ENCODE measurements at regions not wholly inside any gene's neighbourhood (a gene's known extent, or its start where the extent isn't known, plus 50 kb on each side); places are given as distances from the start of the nearest gene placed in this dataset.

DNA sequence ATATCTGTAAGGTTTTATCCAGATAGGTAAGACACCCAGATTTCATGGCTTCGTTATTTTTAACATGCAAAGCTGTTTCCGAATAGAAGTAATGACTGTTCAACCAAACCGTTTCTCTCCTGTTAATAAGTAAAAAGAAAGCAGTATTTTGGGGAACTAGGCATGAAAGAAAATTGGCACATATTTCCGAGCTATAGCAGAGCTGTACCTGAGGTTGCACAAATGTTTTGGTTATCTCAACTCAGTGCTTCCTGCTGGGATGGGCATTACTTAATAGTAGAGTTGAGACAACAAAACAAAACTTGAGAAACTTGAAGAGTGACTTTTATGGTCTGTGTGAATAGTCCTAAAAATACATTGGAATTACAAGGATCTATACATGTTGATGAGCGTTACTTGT is 564.3 kb upstream of the SORCS1 start:
- no peak for TF ChIP-seq ARNT (IDR thresholded peaks at IDR 0.05)
- no peak for TF ChIP-seq SP1 (IDR thresholded peaks at IDR 0.05)
- TF ChIP-seq LEF1 (IDR thresholded peaks at IDR 0.05; ENCODE audit: borderline replicate concordance): no peak
- TF ChIP-seq TARDBP (IDR thresholded peaks at IDR 0.05): no peak
- TF ChIP-seq BHLHE40 (IDR thresholded peaks at IDR 0.05; ENCODE audit: borderline replicate concordance): no peak
- no peak for TF ChIP-seq FOXA1 (IDR thresholded peaks at IDR 0.05)

Data from HEK293T (cell line).